ENCODE measurements at regions not wholly inside any gene's neighbourhood (a gene's known extent, or its start where the extent isn't known, plus 50 kb on each side); places are given as distances from the start of the nearest gene placed in this dataset.

- no peak for DNase-seq (ENCODE audit: low read depth)
- no peak overlapping the region for H3K4me3 ChIP-seq (ENCODE audit: low read length)
- TF ChIP-seq, protein P1, sequence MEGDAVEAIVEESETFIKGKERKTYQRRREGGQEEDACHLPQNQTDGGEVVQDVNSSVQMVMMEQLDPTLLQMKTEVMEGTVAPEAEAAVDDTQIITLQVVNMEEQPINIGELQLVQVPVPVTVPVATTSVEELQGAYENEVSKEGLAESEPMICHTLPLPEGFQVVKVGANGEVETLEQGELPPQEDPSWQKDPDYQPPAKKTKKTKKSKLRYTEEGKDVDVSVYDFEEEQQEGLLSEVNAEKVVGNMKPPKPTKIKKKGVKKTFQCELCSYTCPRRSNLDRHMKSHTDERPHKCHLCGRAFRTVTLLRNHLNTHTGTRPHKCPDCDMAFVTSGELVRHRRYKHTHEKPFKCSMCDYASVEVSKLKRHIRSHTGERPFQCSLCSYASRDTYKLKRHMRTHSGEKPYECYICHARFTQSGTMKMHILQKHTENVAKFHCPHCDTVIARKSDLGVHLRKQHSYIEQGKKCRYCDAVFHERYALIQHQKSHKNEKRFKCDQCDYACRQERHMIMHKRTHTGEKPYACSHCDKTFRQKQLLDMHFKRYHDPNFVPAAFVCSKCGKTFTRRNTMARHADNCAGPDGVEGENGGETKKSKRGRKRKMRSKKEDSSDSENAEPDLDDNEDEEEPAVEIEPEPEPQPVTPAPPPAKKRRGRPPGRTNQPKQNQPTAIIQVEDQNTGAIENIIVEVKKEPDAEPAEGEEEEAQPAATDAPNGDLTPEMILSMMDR (conservative IDR thresholded peaks at IDR 0.05; ENCODE audit: low read length) = no peak
Observed at GRCh38 chr2:239554766-239555570, 154.1 kb upstream of the HDAC4 start.

DNA sequence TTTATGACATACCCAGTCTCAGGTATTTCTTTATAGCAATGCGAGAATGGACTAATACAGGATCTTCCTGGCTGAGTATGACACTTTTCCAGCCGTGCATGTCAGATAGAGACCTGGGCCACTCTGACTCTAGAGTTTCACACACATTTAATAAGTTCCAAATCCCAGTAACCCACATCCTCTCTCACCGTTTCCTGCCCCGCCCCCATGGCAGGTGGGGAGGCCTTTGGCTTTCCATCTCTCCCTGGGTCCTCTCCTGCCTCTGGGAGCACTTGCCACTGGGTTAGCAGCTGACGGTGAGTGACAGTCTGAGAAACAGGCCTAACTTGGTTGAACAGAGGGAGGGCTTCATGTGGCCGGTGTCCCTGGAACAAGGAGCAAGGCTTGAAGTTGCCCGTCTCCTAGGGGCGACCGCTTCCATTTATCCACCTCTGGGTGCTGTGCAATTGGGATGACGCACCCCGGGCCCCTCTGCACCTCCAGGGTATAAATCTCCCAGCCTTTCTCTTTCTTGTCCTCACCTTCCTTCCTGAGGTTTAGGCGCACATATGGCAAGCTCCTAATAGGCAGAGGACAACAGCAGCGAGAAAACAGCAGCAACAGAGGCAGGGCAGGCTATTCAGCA lies 152.7 kb upstream of the HDAC4 start:
- TF ChIP-seq, protein P1 (conservative IDR thresholded peaks at IDR 0.05; ENCODE audit: low read length) = no peak
- no peak overlapping the region for H3K4me3 ChIP-seq (ENCODE audit: low read length)
- DNase-seq (ENCODE audit: low read depth) = no peak

DNA sequence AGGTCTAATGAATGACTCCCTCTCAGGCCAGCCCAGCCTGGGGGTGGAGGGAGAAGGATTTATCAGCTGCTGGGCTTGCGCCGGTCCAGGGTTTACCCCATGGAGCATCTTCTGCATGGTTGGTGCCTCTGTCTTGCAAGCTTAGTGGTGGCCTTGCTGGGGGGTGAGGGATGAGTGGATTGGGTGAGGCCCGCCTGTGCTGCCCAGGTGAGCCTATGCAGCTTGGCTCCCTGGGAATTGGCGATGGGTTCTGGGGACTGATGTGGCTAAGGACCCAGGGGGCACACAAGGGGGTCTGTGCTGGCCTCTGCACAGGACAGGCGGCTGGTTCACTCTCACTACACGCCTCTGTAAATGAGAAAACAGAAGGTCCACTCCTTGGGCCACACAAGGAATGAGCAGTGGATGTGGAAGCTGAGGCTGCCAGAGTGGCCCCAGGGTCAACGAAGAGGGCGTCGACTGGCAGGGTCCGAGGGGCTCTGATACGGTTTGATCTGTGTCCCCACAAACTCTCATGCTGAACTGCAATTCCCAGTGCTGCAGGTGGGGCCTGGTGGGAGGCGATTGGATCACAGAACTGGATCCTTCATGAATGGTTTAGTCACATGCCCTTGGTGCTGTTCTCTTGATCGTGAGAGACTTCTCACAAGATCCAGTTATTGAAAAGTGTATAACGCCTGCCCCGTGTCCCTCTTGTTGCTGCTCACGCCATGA lies 151.6 kb upstream of the HDAC4 start:
- no peak overlapping the region for H3K4me3 ChIP-seq (ENCODE audit: low read length)
- TF ChIP-seq, protein P1 (conservative IDR thresholded peaks at IDR 0.05; ENCODE audit: low read length) = no peak
- DNase-seq (ENCODE audit: low read depth) = no peak

- H3K4me3 ChIP-seq (ENCODE audit: low read length) = no peak overlapping the region
- no peak for DNase-seq (ENCODE audit: low read depth)
- TF ChIP-seq, protein P1 (conservative IDR thresholded peaks at IDR 0.05; ENCODE audit: low read length) = no peak
Observed at GRCh38 chr2:239551206-239551605, 150.4 kb upstream of the HDAC4 start.

DNA sequence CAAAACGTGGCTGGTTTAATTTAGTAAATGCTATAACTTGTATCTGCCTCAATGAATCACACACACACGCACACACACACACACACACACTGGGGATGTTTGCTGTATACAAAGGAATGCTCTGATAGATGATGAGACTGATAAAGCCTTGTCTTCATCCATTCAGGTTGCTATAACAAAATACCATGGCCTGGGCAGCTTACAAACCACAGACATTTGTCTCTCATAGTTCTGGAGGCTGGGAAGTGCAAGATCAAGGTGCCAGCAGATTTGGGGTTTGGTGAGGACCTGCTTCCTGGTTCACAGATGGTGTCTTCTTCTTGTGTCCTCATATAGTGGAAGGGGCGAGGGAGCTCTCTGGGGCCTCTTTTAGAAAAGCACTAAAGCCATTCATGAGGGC lies 149.5 kb upstream of the HDAC4 start:
- DNase-seq (ENCODE audit: low read depth) = peak; percentile 54
- no peak overlapping the region for H3K4me3 ChIP-seq (ENCODE audit: low read length)
- TF ChIP-seq, protein P1 (conservative IDR thresholded peaks at IDR 0.05; ENCODE audit: low read length) = no peak

DNA sequence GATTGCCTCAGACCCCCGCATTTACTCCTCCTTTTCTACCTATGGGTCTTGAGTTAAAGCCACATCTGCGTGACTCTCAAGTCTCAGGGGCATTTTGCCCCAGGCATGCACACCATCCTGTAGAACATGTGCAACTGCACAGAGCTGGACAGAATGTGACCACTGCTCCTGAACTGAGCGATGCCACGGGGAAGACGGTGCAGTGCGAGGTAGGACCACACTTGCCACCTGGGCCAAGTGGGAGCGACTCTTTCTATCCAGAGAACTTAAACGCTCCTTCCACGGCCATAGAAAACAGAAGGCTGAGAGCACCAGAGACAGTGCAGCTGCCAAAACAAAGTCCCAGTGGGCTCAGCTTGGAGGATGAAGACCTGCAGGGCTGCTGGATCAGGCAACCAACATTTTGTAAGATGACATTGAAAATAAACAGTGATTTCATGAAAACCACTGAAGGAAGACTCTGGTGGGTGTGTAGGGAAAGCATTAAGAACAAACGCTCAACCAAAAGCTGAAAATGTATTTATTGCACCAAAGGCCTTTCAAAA lies 149.0 kb upstream of the HDAC4 start:
- no peak for DNase-seq (ENCODE audit: low read depth)
- H3K4me3 ChIP-seq (ENCODE audit: low read length) = no peak overlapping the region
- TF ChIP-seq, protein P1 (conservative IDR thresholded peaks at IDR 0.05; ENCODE audit: low read length) = no peak
